ENCODE measurements at regions not wholly inside any gene's neighbourhood (a gene's known extent, or its start where the extent isn't known, plus 50 kb on each side); places are given as distances from the start of the nearest gene placed in this dataset.

- Histone ChIP-seq H3K4me1 (no peaks in the 10 kb centered on the region), H3K9me3 (no peaks in the 10 kb centered on the region), H3K27ac (no peak overlapping the region), H3K4me3 (no peak overlapping the region), H3K36me3 (no peaks in the 10 kb centered on the region), H3K27me3 (no peaks in the 10 kb centered on the region)
- DNase-seq, result no peak
- TF ChIP-seq CTCF (IDR thresholded peaks at IDR 0.05), result no peak
- intact Hi-C loops (cut with DNase I; ENCODE audit: low total_unique reads), result no loop called here
These were observed 260.8 kb upstream of the HABP2 start for GRCh38 chr10:113292086-113292485.

DNA sequence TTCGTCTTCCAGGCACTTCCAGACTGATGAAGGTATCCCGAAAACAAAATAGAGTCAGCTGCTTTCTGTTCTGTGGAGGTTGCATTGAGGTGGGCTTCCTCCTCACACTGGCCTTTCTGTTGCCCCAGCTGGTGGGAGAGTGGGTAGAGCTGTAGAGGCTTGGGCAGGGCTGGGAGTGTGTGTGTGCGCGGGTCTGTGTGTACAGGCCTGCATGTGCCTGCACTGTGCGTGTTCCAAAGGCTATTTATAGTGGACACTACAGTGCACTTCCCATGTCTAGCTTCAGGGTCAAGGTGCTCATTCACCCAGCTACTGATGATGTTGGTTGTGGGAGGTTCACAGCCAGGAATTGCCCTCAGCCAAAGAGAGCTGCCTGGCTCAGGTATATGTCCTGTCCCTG, 260.1 kb upstream of the HABP2 start:
- no peak for TF ChIP-seq CTCF (IDR thresholded peaks at IDR 0.05)
- Histone ChIP-seq H3K4me1 (no peaks in the 10 kb centered on the region), H3K27ac (no peak overlapping the region), H3K27me3 (no peaks in the 10 kb centered on the region), H3K9me3 (no peaks in the 10 kb centered on the region), H3K36me3 (no peaks in the 10 kb centered on the region), H3K4me3 (no peak overlapping the region)
- DNase-seq, result no peak
- intact Hi-C loops (cut with DNase I; ENCODE audit: low total_unique reads), result no loop called here

- H3K4me3 ChIP-seq, result no peak overlapping the region
- no peaks in the 10 kb centered on the region for H3K36me3 ChIP-seq
- H3K27me3 ChIP-seq, result no peaks in the 10 kb centered on the region
- no peaks in the 10 kb centered on the region for H3K4me1 ChIP-seq
- no peak for DNase-seq
- H3K9me3 ChIP-seq, result no peaks in the 10 kb centered on the region
- TF ChIP-seq CTCF (IDR thresholded peaks at IDR 0.05), result no peak
- H3K27ac ChIP-seq, result no peak overlapping the region
- intact Hi-C loops (cut with DNase I; ENCODE audit: low total_unique reads), result no loop called here
These were observed 259.7 kb upstream of the HABP2 start for GRCh38 chr10:113293167-113293566.

GRCh38 chr10:113294868-113295267, 258.0 kb upstream of the HABP2 start:
- no peak for DNase-seq
- Histone ChIP-seq H3K4me3 (no peak overlapping the region), H3K4me1 (no peaks in the 10 kb centered on the region), H3K9me3 (no peaks in the 10 kb centered on the region), H3K27ac (no peak overlapping the region), H3K36me3 (no peaks in the 10 kb centered on the region), H3K27me3 (no peaks in the 10 kb centered on the region)
- intact Hi-C loops (cut with DNase I; ENCODE audit: low total_unique reads), result no loop called here
- TF ChIP-seq CTCF (IDR thresholded peaks at IDR 0.05), result no peak

GRCh38 chr10:113297226-113297625, 255.6 kb upstream of the HABP2 start:
- no peaks in the 10 kb centered on the region for H3K27me3 ChIP-seq
- no peak for DNase-seq
- no peak overlapping the region for H3K4me3 ChIP-seq
- H3K27ac ChIP-seq, result no peak overlapping the region
- no peaks in the 10 kb centered on the region for H3K9me3 ChIP-seq
- TF ChIP-seq CTCF (IDR thresholded peaks at IDR 0.05), result no peak
- intact Hi-C loops (cut with DNase I; ENCODE audit: low total_unique reads), result no loop called here
- no peaks in the 10 kb centered on the region for H3K4me1 ChIP-seq
- no peaks in the 10 kb centered on the region for H3K36me3 ChIP-seq

DNA sequence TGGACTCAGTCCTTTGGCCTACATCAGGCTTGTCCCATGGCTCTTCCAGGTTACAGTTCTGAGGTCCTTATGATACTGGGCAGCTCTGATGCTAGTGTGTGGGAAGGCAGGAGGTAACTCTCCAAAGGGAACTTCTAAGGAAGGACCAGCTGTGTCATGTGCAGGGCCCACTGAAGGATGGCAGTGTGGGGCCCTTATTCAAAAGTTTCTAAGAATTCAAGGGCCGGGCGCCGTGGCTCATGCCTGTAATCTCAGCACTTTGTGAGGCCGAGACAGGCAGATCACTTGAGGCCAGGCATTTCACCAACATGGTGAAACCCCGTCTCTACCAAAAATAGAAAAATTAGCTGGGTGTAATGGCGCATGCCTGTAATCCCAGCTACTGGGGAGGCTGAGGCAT, 254.2 kb upstream of the HABP2 start:
- no peak for TF ChIP-seq CTCF (IDR thresholded peaks at IDR 0.05)

More for the DNA sequence above, 254.2 kb upstream of the HABP2 start:
- intact Hi-C loops (cut with DNase I; ENCODE audit: low total_unique reads), result no loop called here
- no peaks in the 10 kb centered on the region for H3K9me3 ChIP-seq
- DNase-seq, result no peak
- H3K27ac ChIP-seq, result no peak overlapping the region
- H3K27me3 ChIP-seq, result no peaks in the 10 kb centered on the region
- H3K4me1 ChIP-seq, result no peaks in the 10 kb centered on the region
- no peaks in the 10 kb centered on the region for H3K36me3 ChIP-seq
- H3K4me3 ChIP-seq, result no peak overlapping the region

Data from tibial artery (tissue), 4 donors.